ENCODE measurements at regions not wholly inside any gene's neighbourhood (a gene's known extent, or its start where the extent isn't known, plus 50 kb on each side); places are given as distances from the start of the nearest gene placed in this dataset.

DNA sequence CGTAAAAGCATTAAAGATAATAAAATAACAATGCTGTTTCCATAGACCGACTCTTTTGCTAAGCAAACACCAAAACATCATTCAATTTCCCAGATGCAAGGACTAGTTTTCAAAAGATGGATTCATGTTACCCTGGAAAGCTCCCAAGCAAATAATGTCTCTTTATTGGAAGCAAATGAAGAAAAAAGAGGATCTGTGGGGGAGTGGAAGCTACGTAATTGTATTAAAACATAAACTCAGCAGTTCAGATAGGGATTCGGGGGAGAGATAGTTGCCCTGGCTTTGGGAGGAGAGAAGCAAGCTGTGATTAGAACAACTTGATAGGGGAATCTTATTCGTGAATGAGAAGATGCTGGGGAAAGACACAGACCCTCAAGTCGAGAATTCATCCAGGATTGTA lies 491.0 kb upstream of the CLINT1 start:
- DNase-seq = no peak

DNA sequence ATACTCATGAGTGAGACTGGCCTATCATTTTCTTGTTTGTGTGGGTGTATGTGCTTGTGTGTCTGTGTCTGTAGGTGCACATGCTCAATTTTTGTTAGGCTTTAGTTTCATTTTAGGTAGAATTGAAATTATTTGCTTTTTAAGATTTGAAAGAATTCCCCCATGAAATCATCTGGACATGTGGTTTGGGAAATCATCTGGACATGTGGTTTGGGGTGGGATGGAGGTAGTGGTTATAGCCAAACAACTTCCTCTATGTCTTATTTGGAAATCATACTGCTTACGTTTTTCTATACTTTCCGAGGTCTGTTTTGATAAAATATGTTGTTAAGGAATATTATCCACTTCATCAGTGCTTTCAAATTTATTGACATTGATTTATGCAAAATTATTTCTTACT lies 485.4 kb upstream of the CLINT1 start:
- DNase-seq = no peak

DNA sequence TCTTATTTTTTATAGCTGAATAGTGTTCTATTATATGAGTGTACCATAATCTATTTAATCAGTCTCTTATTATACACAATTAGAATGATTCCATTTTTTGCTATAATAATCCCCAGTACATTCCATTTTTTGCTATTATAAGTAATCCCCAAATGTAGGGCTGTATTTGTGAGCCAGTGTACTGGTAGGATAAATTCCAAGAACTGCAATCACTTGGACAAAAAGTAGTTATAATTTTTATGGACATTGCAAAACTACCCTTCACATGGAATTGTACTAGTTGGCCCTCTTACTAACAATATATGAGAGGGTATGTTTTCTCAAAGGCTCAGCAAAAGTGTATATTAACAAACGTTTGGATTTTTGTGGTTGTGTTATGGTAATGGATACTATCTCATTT lies 481.7 kb upstream of the CLINT1 start:
- no peak for DNase-seq

DNA sequence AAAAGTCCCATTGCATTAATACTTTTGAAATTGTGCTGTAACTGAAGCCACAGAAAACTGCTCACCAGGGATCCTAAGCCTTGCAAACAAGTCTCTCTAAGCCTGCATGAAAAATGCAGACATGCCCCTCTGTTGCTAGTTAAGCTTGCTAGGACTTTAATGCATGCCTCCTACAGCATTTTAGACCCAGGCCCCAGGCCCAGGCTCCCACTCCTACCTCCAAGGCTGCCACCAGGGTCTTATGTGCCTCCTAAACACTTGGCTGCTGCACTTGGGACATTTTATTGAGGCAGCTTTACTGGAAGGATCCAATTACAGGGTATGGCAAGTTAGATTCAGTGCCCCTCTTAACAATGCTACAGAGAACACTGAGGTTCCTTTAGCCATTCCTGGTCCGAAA lies 467.3 kb upstream of the CLINT1 start:
- DNase-seq = no peak

DNA sequence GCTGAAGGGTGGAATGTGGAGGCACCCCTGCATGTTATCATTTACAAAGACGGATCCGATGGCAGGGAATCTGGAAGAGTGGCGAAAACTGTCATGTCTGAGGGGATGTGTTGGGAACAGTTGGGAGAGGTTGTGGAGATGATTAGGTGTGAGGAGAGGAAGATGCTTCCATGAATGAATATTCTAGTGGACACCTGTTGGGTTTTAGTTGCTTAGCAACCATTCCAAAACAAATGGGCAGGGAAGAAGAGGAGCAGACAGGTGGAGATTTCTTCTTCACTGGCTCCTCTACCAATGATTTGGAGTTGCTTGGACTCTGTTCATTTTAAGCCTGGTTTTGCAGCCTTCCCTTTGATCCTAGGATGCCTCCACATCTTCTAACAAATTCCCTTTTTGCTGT lies 465.3 kb upstream of the CLINT1 start:
- peak; percentile 49 for DNase-seq

DNA sequence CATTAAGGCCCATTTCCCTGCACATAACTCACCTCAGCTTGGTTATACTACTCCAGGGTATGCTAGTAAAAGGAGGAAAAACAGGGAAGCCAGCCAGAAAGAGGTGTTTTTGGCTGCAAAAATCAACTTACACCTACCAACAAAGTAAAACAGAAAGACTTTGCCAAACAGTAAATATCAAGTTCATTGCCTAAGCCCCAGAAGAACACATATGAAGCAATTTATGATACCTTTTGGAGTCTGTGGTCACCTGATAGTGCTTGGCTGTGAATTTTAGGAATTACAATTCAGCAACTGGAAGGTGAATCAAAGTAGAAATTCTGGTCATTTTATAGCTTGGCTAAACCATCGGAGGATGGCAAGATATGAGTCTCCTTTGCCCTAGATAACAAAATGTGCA lies 463.7 kb upstream of the CLINT1 start:
- no peak for DNase-seq

DNA sequence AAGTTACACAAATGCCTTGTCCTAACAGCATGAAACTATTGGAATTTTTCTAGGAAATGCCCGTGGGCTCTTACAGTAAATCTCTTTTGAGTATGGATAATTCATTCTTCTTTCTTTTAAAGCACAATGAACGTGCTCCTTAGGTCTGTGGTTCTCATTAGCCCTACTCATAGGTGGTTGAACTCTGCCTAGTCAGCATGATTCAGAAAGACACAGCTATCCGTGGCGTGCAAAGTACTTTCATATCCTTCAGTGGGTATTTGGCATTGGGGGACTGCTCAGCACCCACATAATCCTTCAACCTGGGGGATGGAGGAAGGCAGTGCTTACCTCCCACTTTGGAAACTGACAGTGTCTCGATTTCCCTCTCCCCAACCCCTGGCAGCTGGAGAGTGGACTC lies 462.0 kb upstream of the CLINT1 start:
- no peak for DNase-seq

DNA sequence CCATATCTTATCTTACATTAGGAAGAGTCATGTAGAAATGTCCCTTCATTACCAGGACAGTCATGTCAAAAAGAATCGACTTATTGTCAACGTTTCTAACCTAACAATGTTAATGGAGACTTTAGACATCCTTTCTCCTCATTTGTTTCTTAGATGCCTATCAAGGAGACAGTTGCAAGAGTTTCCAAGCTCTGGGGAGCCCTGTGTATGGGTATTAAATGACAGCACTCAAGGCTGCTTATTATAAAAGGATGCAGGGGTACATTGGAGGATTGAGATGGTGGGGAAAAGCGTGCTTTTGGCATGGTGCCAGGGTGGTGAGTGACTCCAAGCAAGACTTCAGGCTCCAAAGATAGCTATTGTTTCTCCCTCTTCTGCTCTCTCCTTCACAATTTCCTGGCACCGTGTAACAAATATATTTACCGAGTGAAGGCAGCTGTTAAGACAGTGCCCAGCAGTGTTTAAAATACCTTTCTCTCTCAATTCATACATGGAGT lies 461.3 kb upstream of the CLINT1 start:
- peak; percentile 80 for DNase-seq

DNA sequence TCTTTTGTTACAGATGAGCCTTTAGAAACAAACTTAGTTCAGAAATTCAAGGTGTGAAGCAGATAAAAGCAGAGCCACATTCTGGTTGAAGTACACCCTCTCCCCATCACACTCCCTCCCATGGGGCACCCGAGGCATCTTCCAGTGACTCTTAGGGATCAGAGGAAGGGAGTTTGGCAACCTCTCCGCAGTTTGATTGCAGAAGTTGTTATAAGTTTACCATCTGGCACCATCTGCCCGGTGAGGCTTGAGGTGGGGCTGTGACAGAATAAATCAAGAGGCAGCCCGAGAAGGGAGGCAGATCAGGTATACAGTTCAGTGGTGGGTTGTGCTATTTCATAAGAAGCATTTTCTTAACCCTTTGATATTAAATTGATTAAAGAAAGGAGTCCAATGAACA lies 458.6 kb upstream of the CLINT1 start:
- DNase-seq = peak; percentile 93

DNA sequence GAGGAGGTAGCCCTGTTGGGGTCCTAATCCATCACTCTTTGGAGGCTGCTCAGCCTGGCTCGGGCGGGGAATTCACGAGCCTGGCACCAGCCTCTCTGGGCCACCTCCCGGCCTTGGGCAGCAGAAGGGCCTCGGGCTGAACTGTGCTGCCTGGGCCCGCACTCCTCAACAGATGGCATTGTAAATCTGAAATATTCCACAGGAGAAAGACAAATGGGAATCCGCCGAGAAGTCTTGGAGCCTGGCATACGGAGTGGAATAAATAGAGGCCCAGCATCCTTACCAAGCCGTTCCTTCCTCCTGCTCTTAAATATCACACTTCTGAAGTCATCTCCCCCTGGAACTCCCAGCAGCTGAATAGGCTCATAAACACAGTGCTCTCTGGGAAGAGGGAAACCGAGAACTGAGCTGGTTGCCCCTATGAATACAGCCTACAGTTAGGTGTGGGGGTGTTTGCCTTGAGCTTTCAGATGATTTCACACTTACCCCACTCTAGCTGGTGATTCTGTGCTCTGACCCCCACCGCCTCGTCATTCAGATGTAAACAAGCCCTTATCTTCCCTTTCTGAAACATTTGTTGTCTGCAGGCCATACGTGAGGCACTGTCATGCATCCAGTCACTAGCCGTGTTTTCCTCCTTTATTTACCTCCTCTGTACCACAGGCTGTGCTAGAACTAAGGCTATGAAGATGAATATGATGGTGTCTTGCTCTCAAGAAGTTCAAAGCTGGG lies 455.0 kb upstream of the CLINT1 start:
- peak; percentile 49 for DNase-seq

DNA sequence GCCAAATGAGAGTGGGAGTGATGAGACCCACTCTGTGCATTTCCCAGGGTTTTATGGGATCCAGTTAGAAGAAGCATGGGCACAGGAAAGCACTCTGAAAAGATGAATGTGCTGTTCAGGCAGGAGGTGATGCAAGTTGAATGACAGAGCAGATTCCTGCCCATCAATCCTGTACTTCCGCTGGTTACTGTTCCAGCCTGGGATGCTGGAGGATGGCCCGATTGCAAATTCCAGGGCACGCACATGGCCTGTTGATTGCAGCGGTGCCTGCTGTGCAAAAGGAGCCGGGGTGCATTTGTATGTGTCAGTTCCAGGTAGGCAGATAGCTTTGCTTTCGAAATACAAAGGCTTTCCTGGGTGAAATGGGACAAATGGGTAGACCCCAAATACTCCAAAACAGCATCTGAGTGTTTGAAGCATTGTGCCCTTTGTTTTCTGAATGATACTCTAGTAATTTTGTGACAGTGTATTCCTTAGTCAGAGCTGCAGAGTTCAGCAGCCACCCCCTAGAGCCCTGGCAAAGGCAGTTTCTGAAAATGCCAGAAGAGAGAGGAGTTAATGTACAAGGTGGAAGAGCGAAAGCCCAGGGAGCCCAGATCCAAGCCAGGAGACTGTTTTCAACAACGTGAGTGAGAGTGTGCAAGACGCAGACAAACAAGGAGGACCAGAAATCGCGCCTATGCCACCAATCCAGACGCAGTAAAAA lies 454.2 kb upstream of the CLINT1 start:
- no peak for DNase-seq

DNA sequence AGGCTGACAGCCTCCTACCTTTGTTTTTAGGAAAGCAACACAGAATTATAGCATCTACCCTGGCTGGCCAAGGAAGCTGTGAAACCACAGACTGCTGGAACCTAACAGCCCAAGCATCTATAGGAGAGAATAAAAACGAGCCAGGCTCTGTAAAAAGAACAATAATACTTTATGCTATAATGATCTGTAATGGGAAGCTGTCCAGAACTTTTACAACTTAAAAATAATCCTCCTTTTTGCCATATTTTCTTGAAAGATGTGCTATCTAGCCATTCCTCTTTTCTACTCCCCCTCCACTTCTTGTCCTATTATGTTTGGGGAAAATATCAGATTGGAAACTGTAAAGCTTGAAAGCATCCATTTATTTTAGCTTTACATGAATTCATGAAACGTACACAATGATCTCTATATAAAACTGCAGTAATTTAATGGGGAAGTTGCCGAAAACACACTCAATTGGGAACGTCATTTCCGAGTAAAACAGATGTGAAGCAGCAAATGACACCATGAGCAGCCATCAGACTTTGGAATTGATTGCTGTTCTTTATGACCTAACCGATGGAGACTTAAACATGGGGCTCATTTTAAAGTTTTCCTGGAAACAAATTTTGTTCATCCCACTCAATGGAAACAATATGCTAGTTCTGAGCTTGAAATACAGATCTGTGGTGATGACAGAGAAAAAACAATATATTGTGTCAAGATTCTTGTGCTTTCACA lies 450.3 kb upstream of the CLINT1 start:
- DNase-seq = no peak

DNA sequence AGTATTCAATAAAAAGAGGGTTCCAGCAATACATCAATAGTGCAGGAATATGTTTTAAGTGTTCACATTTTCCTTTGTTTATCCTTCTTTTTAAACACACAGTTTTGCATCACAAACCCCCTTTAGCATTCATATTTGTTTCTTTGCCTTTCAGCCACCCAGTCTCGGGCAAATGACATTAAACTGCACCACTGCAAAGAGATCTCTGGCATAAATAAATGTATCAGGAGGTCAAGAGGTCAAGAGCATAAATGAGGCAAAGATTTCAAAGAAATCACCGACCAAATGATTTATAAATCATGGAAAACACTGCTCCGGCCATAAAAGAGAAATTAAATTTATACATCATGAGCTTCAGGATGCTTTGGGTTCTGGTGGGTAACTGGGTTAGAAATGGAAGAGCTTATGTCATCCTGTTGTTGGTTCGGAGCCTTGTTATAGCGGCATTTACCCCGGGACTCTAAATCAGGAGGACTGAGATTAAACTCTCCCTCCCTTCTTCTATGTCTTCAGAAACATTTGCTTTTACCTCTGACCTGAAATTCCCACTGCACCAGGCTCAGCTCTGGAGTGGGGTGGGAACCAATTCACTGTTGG lies 449.6 kb upstream of the CLINT1 start:
- DNase-seq = no peak

DNA sequence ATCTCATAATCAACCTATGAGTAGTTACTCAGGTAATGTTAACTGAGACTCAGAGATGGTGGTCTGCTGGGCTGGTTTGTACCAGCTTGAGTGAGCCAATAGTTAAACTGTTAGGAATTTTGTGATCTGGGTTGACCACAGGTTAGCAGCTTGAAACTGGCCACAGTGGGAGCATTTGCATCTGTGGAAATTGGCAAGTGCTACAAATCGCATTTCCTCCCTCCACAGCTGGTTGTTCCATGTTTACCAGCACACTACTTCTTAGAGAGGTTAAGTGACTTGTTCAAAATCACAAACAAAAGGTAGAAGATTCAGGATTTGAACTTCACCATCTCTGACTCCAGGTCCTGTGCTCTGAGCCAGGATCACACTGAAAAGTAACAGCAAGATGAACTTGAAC lies 446.9 kb upstream of the CLINT1 start:
- DNase-seq = no peak

DNA sequence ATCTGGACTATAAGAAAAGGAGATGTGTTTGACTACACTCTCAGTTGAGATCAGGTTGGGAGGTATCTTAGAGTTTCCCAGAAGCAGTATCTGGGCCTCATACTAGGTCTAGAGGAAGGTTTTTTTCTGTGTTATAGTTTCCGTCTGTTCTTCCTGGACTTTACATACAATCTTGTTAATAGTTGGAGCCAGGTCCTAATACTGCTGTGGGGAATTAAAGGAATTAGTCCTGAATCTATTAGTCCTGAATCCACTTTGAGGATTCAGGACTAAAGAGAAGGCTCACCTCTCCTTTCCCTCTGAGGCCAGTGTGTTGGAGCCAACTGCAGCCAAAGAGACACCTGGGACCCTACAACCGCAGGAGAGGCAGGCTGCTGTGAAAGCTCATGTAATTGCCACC lies 445.7 kb upstream of the CLINT1 start:
- no peak for DNase-seq

DNA sequence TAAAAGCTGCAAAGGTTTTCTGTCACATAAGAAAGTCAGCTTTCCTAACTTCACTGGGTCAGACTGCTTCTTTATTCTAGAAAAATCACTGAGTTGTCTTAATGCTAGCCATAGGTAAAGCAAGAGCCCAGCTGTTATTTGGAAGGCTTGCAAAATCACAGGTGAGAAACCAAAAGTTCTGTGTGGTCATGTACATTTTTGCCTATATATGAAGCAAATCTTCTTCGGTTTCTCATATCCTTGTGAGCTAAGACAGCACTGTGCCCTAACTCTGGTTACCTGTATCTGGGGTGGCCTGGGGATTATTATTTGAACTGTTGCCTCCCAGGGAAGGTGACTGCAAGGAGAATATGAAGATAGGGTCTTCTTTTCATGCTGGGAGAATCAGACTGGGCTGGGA lies 444.9 kb upstream of the CLINT1 start:
- DNase-seq = no peak

DNA sequence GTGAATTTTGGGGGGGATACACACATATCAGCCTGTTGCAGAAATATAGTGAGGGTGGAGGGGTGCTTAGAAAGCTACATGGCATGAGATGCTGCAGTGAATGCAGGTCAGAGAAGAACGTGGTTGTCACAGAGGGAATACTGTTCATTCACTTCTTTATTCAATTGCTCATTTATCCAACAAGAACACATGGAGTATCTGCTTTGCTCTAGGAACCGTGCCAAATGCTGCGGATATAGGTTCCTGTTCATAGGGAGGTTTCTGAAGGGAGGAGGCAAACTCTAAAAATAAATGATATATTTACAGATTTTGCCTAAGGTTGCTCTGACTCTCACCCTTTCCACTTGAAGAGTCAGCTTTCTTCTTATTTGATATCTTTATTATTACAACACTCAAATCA lies 444.3 kb upstream of the CLINT1 start:
- DNase-seq = peak; percentile 16

DNA sequence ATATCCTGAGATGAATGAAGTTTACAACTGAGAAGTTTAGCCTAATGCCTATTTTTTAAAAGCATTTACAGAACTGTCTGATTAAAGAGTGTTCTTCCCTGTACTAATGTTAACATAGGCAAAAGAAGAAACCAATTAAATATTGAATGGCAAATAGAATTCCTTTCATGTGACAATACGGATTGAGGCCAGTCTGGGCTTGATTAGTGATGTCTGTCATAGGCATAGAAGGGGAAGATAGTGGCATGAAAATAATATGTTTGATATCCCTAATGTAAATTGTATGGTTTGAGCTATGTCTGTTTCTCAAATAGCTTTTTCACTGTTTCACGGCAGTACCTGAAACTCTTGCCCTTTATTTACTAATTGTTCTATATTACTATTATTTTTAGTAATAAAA lies 443.1 kb upstream of the CLINT1 start:
- no peak for DNase-seq

DNA sequence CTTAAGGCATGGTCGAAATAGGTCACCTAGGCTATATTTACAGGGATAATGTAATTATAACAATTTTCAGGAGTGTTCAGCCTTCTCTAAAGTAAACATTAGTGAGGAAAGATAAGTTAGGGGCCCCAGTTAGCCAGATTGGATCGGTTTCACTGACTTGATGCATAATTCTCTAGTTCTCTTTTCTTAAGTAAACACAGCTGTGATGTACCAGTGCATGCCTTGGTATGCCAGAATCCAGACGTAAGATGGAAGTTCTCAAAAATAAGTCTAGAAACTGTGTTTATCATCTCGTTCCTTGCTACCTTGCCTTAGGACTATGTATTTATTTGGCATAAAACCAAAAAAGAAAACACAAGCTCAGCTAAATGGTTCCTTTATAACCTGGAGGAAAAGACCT lies 442.2 kb upstream of the CLINT1 start:
- no peak for DNase-seq

DNA sequence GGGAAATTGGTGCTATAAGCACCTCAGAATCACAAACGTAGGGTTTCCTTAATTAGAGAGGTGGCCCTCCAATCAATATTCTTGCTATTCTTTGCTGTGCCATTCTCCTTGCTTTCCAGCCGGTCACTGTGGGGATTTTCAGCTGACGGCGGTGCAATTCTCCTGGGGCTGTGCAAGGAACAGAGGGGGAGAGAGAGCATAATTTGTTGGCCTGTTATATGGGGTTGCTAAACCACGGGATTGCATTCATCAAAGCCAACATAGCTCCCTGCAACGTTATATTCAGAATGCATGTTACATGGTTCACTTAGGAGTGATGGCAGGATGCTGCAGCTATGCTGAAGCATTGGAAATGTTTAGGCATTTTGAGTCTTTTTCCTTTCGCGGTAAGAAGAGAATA lies 441.3 kb upstream of the CLINT1 start:
- no peak for DNase-seq

DNA sequence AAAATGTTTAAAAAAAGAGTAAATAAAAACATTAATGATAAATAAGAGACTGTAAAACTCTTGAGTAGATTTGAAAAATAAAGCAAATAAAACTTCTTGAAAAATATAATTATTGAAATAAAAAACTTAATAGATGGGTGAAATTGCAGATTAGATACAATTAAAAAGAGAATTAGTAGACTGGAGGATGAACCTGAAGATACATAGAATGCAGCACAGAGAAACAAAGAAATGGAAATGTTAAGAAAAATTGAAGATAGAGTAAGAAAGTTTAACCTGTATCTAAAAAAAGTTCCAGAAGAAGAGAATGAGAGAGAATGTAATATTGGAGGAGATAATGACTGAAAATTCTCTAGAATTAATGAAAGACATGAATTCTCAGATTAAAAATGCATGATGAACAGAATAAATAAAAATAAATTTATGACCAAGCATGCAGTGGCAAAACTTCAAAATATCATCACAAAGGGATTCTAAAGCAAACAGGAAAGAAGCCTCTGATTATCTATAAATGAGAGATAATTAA lies 438.1 kb upstream of the CLINT1 start:
- DNase-seq = no peak

DNA sequence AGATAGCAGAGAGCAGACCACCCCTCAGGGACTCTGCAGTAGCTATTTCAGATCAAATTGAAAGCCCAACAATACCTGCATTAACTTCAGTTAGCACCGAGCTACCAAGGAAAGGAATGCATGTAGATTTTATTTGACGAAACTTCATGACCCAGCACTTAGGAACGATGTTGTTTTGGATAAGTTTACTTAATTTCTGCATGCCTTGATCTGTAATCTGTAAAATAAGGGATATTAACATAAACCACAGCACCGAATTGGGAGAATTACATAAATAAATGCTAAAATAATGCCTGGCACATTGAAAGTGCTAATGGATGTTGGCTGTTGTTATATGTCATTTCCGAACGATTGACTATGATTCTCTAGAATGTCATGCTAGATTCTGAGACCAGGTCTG lies 435.8 kb upstream of the CLINT1 start:
- DNase-seq = no peak

DNA sequence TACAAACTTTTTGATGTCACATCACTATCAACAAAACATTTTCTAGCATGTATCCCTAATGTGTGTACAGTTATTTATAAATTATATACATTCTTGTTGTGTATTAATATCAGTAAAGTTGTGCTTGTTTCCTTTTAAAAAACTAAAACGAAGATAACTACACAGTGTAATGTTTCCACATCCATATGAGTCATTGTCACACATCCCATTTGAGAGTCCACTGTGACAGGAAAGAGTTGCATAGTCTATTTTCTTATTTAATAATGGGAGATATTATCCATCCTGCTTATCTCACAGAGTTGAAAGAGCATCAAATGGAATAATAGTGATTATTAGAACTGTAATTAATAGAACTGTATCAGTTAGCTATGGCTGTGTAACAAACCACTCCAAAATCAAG lies 434.0 kb upstream of the CLINT1 start:
- no peak for DNase-seq

All from NCI-H2171 treated with DMSO at 0.1 percent for 48 hours (cell line).